ENCODE measurements at regions not wholly inside any gene's neighbourhood (a gene's known extent, or its start where the extent isn't known, plus 50 kb on each side); places are given as distances from the start of the nearest gene placed in this dataset.

DNA sequence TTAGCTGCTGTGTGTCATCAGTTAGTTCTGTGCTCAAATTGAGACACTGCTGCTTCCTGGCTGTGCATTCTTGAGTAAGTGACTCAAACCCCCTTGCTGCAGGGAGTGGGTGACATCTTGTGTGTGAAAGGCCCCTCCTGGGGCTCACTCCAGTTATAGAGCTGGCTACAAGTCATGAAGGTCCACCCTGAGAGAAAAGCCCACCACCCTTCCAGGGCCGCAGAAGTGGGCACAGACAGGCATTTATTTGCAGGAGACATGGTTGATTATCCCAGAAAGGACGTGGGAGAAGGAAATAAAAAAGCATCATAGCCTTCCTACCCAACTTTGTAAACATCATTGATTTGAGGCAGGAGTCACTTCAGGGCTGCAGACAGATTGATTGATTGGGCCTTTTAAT is 550.6 kb downstream of the MATN1 start:
- Histone ChIP-seq H3K4me3 (replicated peaks in 1 of 3; ENCODE audit: insufficient read depth in 1 of 3, low read depth in 2 of 3, low read length in 3 of 3) (no peak overlapping the region), H4K20me1 (ENCODE audit: insufficient read depth, low read length) (no peaks in the 10 kb centered on the region), H3K9me3 (ENCODE audit: low read length) (no peaks in the 10 kb centered on the region), H3K79me2 (ENCODE audit: insufficient read depth, low read length) (no peaks in the 10 kb centered on the region), H3K4me1 (ENCODE audit: insufficient read depth, low read length) (no peaks in the 10 kb centered on the region), H2AFZ (ENCODE audit: low read length) (no peak overlapping the region), H3K27me3 (ENCODE audit: control insufficient read depth in 1 of 2, insufficient read depth in 2 of 2, low read length in 2 of 2) (no peaks in the 10 kb centered on the region), H3K9ac (ENCODE audit: insufficient read depth, low read depth, low read length) (no peak overlapping the region), H3K4me2 (ENCODE audit: low read depth, low read length) (no peak overlapping the region), H3K27ac (ENCODE audit: extremely low read length, insufficient read depth, low read length) (no peak overlapping the region), H3K36me3 (replicated peaks in 1 of 2; ENCODE audit: control insufficient read depth in 1 of 2, insufficient read depth in 2 of 2, low read length in 2 of 2) (no peaks in the 10 kb centered on the region)
- in situ Hi-C loops (cut with HindIII; ENCODE audit: extremely low pct_ligation_motif_present, low pct_unique_long_range_greater_than_20kb) (no loop called here), intact Hi-C loops (cut with micrococcal nuclease; ENCODE audit: unreplicated experiment) (no loop called here)
- 10% methylated on average over 2 of the region's 2 CpGs for WGBS (ENCODE audit: low lambda C conversion rate)
- BruUV-seq (replicated peaks): no TSS peak
- TF ChIP-seq ZNF773 (CRISPR knock-in tag; IDR thresholded peaks at IDR 0.05; ENCODE audit: borderline replicate concordance): no peak
- no peak for TF ChIP-seq ZNF263 (CRISPR knock-in tag; IDR thresholded peaks at IDR 0.05)
- no peak for TF ChIP-seq SMARCC2 (IDR thresholded peaks at IDR 0.05)
- TF ChIP-seq, protein P1, sequence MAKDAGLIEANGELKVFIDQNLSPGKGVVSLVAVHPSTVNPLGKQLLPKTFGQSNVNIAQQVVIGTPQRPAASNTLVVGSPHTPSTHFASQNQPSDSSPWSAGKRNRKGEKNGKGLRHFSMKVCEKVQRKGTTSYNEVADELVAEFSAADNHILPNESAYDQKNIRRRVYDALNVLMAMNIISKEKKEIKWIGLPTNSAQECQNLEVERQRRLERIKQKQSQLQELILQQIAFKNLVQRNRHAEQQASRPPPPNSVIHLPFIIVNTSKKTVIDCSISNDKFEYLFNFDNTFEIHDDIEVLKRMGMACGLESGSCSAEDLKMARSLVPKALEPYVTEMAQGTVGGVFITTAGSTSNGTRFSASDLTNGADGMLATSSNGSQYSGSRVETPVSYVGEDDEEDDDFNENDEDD (CRISPR knock-in tag; IDR thresholded peaks at IDR 0.05; ENCODE audit: borderline replicate concordance): no peak
- DNase-seq (ENCODE audit: low spot score) (no peak), FAIRE-seq (no peak), ATAC-seq (no peak)
- ChIA-PET CTCF (ENCODE audit: low intra/inter-chr PET ratio, low total read pairs) (no interaction called here), POLR2A (no interaction called here)

DNA sequence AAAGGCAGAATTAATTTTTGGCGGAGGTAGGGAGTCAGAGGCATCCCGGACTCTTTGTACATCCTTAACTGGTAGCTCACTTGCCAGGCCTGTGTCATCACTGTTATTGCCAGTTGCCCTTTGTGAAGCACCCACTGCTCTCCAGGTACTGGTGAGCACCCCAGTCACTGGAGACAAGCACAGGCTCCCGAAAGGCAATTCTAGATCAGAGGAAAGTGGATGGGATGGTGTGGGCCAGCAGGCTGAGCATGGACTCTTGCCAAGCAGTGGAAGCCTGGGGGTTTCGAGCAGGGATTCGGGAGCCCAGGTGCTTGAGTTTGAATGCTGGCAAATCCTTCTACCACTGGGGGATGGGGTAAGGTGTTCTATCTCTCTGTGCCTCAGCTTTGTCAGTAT is 551.1 kb downstream of the MATN1 start:
- BruUV-seq (replicated peaks): no TSS peak
- Histone ChIP-seq H3K9me3 (ENCODE audit: low read length) (no peaks in the 10 kb centered on the region), H4K20me1 (ENCODE audit: insufficient read depth, low read length) (no peaks in the 10 kb centered on the region), H3K79me2 (ENCODE audit: insufficient read depth, low read length) (no peaks in the 10 kb centered on the region), H3K27me3 (ENCODE audit: control insufficient read depth in 1 of 2, insufficient read depth in 2 of 2, low read length in 2 of 2) (no peaks in the 10 kb centered on the region), H3K9ac (ENCODE audit: insufficient read depth, low read depth, low read length) (no peak overlapping the region), H3K4me2 (ENCODE audit: low read depth, low read length) (no peak overlapping the region), H3K36me3 (replicated peaks in 1 of 2; ENCODE audit: control insufficient read depth in 1 of 2, insufficient read depth in 2 of 2, low read length in 2 of 2) (no peaks in the 10 kb centered on the region), H3K4me1 (ENCODE audit: insufficient read depth, low read length) (no peaks in the 10 kb centered on the region), H2AFZ (ENCODE audit: low read length) (no peak overlapping the region), H3K27ac (ENCODE audit: extremely low read length, insufficient read depth, low read length) (no peak overlapping the region), H3K4me3 (replicated peaks in 1 of 3; ENCODE audit: insufficient read depth in 1 of 3, low read depth in 2 of 3, low read length in 3 of 3) (no peak overlapping the region)
- DNase-seq (ENCODE audit: low spot score): no peak
- no peak for FAIRE-seq
- intact Hi-C loops (cut with micrococcal nuclease; ENCODE audit: unreplicated experiment) (no loop called here), in situ Hi-C loops (cut with HindIII; ENCODE audit: extremely low pct_ligation_motif_present, low pct_unique_long_range_greater_than_20kb) (no loop called here)
- TF ChIP-seq FOXK1 (CRISPR knock-in tag; IDR thresholded peaks at IDR 0.05; ENCODE audit: borderline replicate concordance, low read depth): no peak
- no peak for TF ChIP-seq ZNF224 (CRISPR knock-in tag; IDR thresholded peaks at IDR 0.05)
- TF ChIP-seq ZBTB21 (CRISPR knock-in tag; IDR thresholded peaks at IDR 0.05): no peak
- TF ChIP-seq SKI (IDR thresholded peaks at IDR 0.05; ENCODE audit: partially characterized antibody): no peak
- TF ChIP-seq TSC22D2 (CRISPR knock-in tag; IDR thresholded peaks at IDR 0.05; ENCODE audit: borderline replicate concordance): no peak
- TF ChIP-seq HMG20B (CRISPR knock-in tag; conservative IDR thresholded peaks at IDR 0.05): no peak
- TF ChIP-seq CBFB (CRISPR knock-in tag; IDR thresholded peaks at IDR 0.05): no peak
- no peak for TF ChIP-seq ZNF24 (IDR thresholded peaks at IDR 0.05)
- ChIA-PET POLR2A (no interaction called here), CTCF (ENCODE audit: low intra/inter-chr PET ratio, low total read pairs) (no interaction called here)
- WGBS (ENCODE audit: low lambda C conversion rate): 42% methylated on average over 4 of the region's 5 CpGs
- ATAC-seq: no peak
